OCI-LY1 (cell line): ENCODE measurements at regions not wholly inside any gene's neighbourhood (a gene's known extent, or its start where the extent isn't known, plus 50 kb on each side); places are given as distances from the start of the nearest gene placed in this dataset.

Experiments used
- EZH2 ChIP-seq: fragments of 200-600 bp; sonication (generic), shearing (Covaris generic); IDR thresholded peaks from 2 replicates; pipeline ENCODE4 v1.8.0; 2017; ENCODE audit warnings: borderline replicate concordance, mixed run types, mild to moderate bottlenecking, antibody characterized with exemption, low read length, moderate library complexity, mixed read lengths
- TF ChIP-seq, protein P1 (sequence below): fragments of 200-600 bp; sonication (generic), shearing (Covaris generic); IDR thresholded peaks from 2 replicates; pipeline ENCODE4 v1.5.1; 2017; ENCODE audit warnings: mild to moderate bottlenecking, antibody characterized with exemption, low read length, moderate library complexity, mixed read lengths

GRCh38 chr9:75683591-75683990 lies 206.9 kb upstream of the PCSK5 start:
- TF ChIP-seq, protein P1, sequence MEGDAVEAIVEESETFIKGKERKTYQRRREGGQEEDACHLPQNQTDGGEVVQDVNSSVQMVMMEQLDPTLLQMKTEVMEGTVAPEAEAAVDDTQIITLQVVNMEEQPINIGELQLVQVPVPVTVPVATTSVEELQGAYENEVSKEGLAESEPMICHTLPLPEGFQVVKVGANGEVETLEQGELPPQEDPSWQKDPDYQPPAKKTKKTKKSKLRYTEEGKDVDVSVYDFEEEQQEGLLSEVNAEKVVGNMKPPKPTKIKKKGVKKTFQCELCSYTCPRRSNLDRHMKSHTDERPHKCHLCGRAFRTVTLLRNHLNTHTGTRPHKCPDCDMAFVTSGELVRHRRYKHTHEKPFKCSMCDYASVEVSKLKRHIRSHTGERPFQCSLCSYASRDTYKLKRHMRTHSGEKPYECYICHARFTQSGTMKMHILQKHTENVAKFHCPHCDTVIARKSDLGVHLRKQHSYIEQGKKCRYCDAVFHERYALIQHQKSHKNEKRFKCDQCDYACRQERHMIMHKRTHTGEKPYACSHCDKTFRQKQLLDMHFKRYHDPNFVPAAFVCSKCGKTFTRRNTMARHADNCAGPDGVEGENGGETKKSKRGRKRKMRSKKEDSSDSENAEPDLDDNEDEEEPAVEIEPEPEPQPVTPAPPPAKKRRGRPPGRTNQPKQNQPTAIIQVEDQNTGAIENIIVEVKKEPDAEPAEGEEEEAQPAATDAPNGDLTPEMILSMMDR, result no peak
- TF ChIP-seq EZH2, result no peak
